ENCODE measurements at regions not wholly inside any gene's neighbourhood (a gene's known extent, or its start where the extent isn't known, plus 50 kb on each side); places are given as distances from the start of the nearest gene placed in this dataset.

- no peak for DNase-seq (ENCODE audit: low spot score)
These were observed 59.0 kb upstream of the NUDT12 start for GRCh38 chr5:103621548-103621930.

DNA sequence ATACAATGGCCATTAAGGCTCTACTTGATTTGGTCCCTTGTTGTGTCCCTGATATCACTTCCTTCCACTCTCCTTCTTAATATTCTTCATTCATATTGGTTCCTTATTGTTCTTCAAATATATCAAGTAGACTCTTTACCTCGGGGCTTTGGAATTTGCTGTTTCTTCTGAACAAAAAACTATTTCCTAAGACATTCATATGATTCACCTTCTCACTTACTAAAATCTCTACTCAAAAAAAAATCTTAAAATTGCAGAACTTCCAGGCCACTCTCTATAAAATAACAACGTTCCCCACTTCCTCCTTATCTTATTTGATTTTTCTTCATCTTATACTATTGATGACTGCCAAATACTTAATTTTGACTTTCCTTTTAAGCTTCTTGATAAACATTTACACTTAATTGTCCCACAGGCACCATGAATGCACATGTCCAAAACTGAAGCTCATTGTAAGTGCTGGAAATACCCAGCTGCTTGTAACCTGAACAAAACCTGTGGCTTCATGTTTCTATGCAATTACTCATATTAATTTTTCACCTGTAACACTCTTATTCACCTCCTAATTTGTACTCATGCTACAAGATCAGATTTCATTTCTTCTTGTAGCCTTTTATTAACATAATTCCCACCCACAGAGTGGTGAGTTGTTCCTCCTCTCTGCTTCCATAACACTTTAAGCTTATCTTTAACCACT, 58.4 kb upstream of the NUDT12 start:
- DNase-seq (ENCODE audit: low spot score) = no peak

- DNase-seq (ENCODE audit: low spot score) = no peak
These were observed 55.3 kb upstream of the NUDT12 start for GRCh38 chr5:103617913-103618312.

DNA sequence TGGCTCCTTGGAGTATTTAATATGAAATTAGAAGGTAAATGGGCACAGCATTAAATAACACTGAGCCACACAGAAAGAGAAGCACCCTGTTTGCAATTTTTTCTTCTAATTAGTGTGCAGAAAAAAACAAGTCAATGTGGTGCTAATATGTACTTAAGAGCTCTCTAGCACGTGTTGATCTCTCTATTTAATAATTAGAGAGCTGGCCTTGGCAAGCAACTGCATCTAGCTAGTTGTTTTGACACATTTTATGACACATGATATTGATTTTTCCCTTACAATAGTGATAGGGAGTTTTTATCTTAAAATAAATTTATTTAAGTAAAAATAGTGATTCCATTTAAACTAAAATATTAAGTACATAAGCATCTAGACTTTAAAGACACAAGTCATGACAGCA, 54.5 kb upstream of the NUDT12 start:
- no peak for DNase-seq (ENCODE audit: low spot score)

DNA sequence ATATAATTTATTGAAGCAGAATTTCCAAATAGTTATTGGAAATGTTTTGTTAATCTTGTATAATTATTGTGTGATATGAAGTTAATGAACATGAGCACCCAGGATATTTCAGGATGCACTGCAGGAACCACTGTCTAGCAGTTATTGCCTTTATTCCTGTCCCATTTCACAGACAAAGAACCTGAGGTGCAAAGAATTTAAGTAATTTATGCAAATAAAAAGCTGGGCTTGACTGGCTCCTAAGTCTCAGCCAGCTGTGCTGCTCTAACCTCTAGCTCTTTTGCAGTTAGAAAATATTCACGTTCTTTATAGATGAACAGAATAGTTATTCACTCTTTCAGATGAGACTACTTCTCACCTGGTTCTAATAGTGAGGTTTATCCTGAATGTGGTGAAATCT, 50.0 kb upstream of the NUDT12 start:
- no peak for DNase-seq (ENCODE audit: low spot score)

All from kidney capillary endothelial cell (primary cell).